Motor neuron (in vitro differentiated cells): ENCODE measurements at regions not wholly inside any gene's neighbourhood (a gene's known extent, or its start where the extent isn't known, plus 50 kb on each side); places are given as distances from the start of the nearest gene placed in this dataset.
"Not testable (repeated sequence)": the region's sequence is repeated elsewhere in the genome, so short reads cannot be mapped to it uniquely, and the experiment has no call there.

Source experiments
- ATAC-seq, 8 experiments: fragments of 200-7000 bp; cut with Tn5 transposase; replicated peaks in 6 of 8; 2 replicates each; pipeline ENCODE4 v1.8.0; 2021; ENCODE audit warnings: mild to moderate bottlenecking in 8 of 8, moderate library complexity in 8 of 8
- H3K27ac ChIP-seq, 2 donors: fragments of 250-450 bp; sonication (Bioruptor Pico); 2 replicates each; pipeline ENCODE4 v1.9.0; 2021; ENCODE audit warnings: antibody characterized with exemption in 2 of 2, mild to moderate bottlenecking in 2 of 2, moderate library complexity in 1 of 2
- H3K4me1 ChIP-seq, 2 donors: fragments of 250-450 bp; sonication (Bioruptor Pico); replicated peaks in 1 of 2; 2 replicates each; pipeline ENCODE4 v1.6.1; 2021; ENCODE audit warnings: antibody characterized with exemption in 2 of 2, mild to moderate bottlenecking in 2 of 2, moderate library complexity in 1 of 2
- H3K4me3 ChIP-seq, 5 donors: fragments of 250-450 bp; sonication (Bioruptor Pico); 2 replicates each; pipeline ENCODE4 v1.9.0; 2021; ENCODE audit warnings: antibody characterized with exemption in 5 of 5, mild to moderate bottlenecking in 5 of 5, moderate library complexity in 4 of 5
- WGBS, 10 experiments: fragments of 450-650 bp; shearing (Covaris generic); methylation state at CpG; one replicate each; pipeline ENCODE4 v1.0.0; 2022; 5-methylcytosine and 5-hydroxymethylcytosine counted together
- in situ Hi-C, 9 experiments: fragments of 400-800 bp; cut with MboI; loops; one replicate each; pipeline ENCODE4 v1.15.0; 2021; ENCODE audit warnings: low sequenced_read_pairs in 9 of 9, low pct_unique_long_range_greater_than_20kb in 2 of 9; ENCODE audit not compliant: unreplicated experiment in 9 of 9

GRCh38 chr1:80154176-80154575 is 1147.6 kb upstream of the ADGRL4 start:
- H3K4me1 ChIP-seq = no peaks in the 10 kb centered on the region
- in situ Hi-C loops = no loop called here
- WGBS, 10 experiments = 11 to 100% (median 92%) methylated on average over 1 to 5 of the region's 5 CpGs; no CpG with 5 or more reads in 3 of the 10 experiments
- no peak overlapping the region for H3K4me3 ChIP-seq
- no peak overlapping the region for H3K27ac ChIP-seq
- ATAC-seq = no peak

DNA sequence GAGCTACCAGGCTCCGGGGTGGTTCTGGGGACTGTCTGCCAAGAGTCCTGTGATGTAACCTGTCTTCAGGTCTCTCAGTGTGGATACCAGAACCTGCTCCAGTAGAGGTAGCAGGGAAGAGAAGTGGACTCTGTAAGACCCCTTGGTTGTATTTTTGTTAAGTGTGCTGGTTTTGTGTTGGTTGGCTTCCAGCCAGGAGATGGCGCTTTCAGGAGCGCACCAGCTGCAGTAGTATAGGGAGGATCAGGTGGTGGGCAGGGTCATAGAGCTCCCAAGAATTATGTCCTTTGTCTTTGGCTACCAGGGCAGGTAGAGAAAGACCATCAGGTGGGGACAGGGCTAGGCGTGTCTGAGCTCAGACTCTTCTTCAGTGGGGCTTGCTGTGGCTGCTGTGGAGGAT is 1147.2 kb upstream of the ADGRL4 start:
- 92 to 100% (median 99%) methylated on average over 1 to 4 of the region's 4 CpGs; no CpG with 5 or more reads in 4 of the 10 experiments for WGBS, 10 experiments
- in situ Hi-C loops = no loop called here
- ATAC-seq = no peak
- no peaks in the 10 kb centered on the region for H3K4me1 ChIP-seq
- no peak overlapping the region for H3K4me3 ChIP-seq
- H3K27ac ChIP-seq = no peak overlapping the region

DNA sequence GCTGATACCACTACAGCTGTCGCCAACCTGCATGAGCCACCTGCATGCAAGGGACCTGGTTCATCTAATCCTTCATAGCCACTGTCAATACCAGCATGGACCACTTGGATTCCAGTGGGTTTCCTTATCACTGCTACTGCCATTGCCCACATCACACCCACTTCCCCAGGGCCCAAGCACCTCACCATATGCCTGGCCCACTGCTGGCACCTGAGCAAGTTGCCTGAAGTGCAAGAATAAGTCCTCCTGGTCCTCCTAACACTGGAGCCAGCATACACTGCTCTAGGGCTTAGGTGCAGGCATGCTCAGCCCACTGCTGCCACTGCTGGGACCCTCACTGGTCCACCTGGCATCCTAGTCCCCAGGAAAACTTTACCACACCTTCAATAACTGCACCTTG is 1136.8 kb upstream of the ADGRL4 start:
- H3K27ac ChIP-seq = no peak overlapping the region
- no peak for ATAC-seq
- in situ Hi-C loops = no loop called here
- H3K4me1 ChIP-seq = no peaks in the 10 kb centered on the region
- WGBS, 10 experiments = 0 to 83% (median 37%) methylated on average over 1 of the region's 1 CpG; no CpG with 5 or more reads in 6 of the 10 experiments
- H3K4me3 ChIP-seq = no peak overlapping the region

GRCh38 chr1:80137946-80138602 is 1131.5 kb upstream of the ADGRL4 start:
- 61 to 100% (median 94%) methylated on average over 2 to 9 of the region's 27 CpGs; no CpG with 5 or more reads in 1 of the 10 experiments for WGBS, 10 experiments
- H3K4me1 ChIP-seq, ATAC-seq, in situ Hi-C loops, H3K27ac ChIP-seq, H3K4me3 ChIP-seq: not testable (repeated sequence)

- in situ Hi-C loops = no loop called here
- ATAC-seq = no peak
- WGBS, 10 experiments = 0 to 100% (median 70%) methylated on average over 1 to 3 of the region's 3 CpGs; no CpG with 5 or more reads in 2 of the 10 experiments
- Histone ChIP-seq H3K4me1 (no peaks in the 10 kb centered on the region), H3K4me3 (no peak overlapping the region), H3K27ac (no peak overlapping the region)
Measured at GRCh38 chr1:80113168-80114038, 1106.9 kb upstream of the ADGRL4 start.

DNA sequence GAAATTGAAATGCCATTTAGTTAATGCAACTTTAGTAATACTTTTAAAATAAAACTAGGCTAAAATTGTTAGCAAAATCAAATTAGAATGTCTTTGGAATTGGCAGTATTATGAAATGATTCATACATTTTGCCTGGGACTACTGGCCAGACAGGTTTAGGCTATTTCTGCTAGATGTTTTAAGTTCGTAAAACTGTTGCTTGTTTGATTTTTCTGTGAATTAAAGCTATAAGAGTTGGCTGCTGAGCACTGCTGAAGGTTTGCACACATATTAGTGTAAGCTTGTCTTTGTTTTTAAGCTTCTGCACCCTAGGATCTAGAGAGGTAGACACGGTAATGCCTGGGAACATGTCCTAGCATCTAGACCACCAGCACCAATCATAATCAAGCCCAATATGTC is 1094.6 kb upstream of the ADGRL4 start:
- in situ Hi-C loops = no loop called here
- no peak overlapping the region for H3K4me3 ChIP-seq
- ATAC-seq = no peak
- no peak overlapping the region for H3K27ac ChIP-seq
- WGBS, 10 experiments = 7 to 95% (median 64%) methylated on average over 1 to 2 of the region's 2 CpGs; no CpG with 5 or more reads in 1 of the 10 experiments
- H3K4me1 ChIP-seq = no peaks in the 10 kb centered on the region

- in situ Hi-C loops = no loop called here
- WGBS, 10 experiments = 17 to 100% (median 95%) methylated on average over 1 of the region's 1 CpG; no CpG with 5 or more reads in 2 of the 10 experiments
- ATAC-seq = no peak
Measured at GRCh38 chr1:80099713-80100112, 1093.2 kb upstream of the ADGRL4 start.

GRCh38 chr1:80085067-80085466 is 1078.5 kb upstream of the ADGRL4 start:
- Histone ChIP-seq H3K4me1 (no peaks in the 10 kb centered on the region), H3K27ac (no peak overlapping the region), H3K4me3 (no peak overlapping the region)
- in situ Hi-C loops = no loop called here
- ATAC-seq = peak in 3 of 8 experiments; percentile 78 to 98 (median 91)

More at GRCh38 chr1:80099713-80100112, 1093.2 kb upstream of the ADGRL4 start:
- Histone ChIP-seq H3K4me3 (no peak overlapping the region), H3K27ac (no peak overlapping the region), H3K4me1 (no peaks in the 10 kb centered on the region)

DNA sequence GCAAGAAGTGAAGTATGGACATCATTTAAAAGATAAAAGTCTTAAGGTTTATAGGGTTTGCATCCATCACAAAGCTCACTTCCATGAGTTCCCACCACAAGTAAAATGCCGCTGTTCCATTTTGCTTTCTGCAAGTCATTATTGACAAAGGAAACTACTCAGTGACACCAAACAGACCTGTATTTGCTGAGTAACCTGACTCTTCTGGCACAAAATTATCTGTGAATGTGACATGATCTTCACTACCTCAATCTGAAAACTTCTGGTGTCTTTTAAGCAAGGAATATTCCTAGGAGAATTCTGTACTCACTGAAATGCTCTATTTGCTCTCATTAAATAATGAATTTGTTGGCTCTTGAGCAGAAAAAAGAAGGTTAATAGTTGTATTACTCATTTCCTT is 1077.4 kb upstream of the ADGRL4 start:
- WGBS, 10 experiments = 92 to 100% (median 100%) methylated on average over 1 of the region's 1 CpG; no CpG with 5 or more reads in 3 of the 10 experiments
- in situ Hi-C loops = no loop called here

GRCh38 chr1:80076469-80076868 is 1069.9 kb upstream of the ADGRL4 start:
- ATAC-seq = no peak
- Histone ChIP-seq H3K27ac (no peak overlapping the region), H3K4me3 (no peak overlapping the region), H3K4me1 (no peaks in the 10 kb centered on the region)
- in situ Hi-C loops = no loop called here

More for the DNA sequence above, 1077.4 kb upstream of the ADGRL4 start:
- H3K4me3 ChIP-seq = no peak overlapping the region
- H3K27ac ChIP-seq = no peak overlapping the region
- H3K4me1 ChIP-seq = no peaks in the 10 kb centered on the region
- ATAC-seq = no peak

GRCh38 chr1:80075351-80075750 is 1068.8 kb upstream of the ADGRL4 start:
- whole genome bisulfite sequencing, 10 experiments = 30 to 92% (median 77%) methylated on average over 2 to 4 of the region's 4 CpGs

GRCh38 chr1:80072563-80072962 is 1066.0 kb upstream of the ADGRL4 start:
- H3K4me1 ChIP-seq = no peaks in the 10 kb centered on the region
- in situ Hi-C loops = no loop called here
- no peak overlapping the region for H3K4me3 ChIP-seq
- peak in 2 of 8 experiments; percentile 40 to 63 for ATAC-seq
- H3K27ac ChIP-seq = no peak overlapping the region
- WGBS, 10 experiments = 23 to 100% (median 93%) methylated on average over 2 of the region's 2 CpGs

More at GRCh38 chr1:80075351-80075750, 1068.8 kb upstream of the ADGRL4 start:
- no peaks in the 10 kb centered on the region for H3K4me1 ChIP-seq
- no peak overlapping the region for H3K27ac ChIP-seq
- no peak for ATAC-seq
- H3K4me3 ChIP-seq = no peak overlapping the region
- in situ Hi-C loops = no loop called here

- no peak for ATAC-seq
- peaks cover 0 to 8% of the 10 kb centered on the region in 2 donors for H3K4me1 ChIP-seq
- H3K27ac ChIP-seq = no peak overlapping the region
- no peak overlapping the region for H3K4me3 ChIP-seq
- 0 to 77% (median 52%) methylated on average over 1 to 2 of the region's 2 CpGs; no CpG with 5 or more reads in 1 of the 10 experiments for WGBS, 10 experiments
- in situ Hi-C loops = no loop called here
Measured at GRCh38 chr1:80066060-80066459, 1059.5 kb upstream of the ADGRL4 start.
